ENCODE measurements at regions not wholly inside any gene's neighbourhood (a gene's known extent, or its start where the extent isn't known, plus 50 kb on each side); places are given as distances from the start of the nearest gene placed in this dataset.

DNA sequence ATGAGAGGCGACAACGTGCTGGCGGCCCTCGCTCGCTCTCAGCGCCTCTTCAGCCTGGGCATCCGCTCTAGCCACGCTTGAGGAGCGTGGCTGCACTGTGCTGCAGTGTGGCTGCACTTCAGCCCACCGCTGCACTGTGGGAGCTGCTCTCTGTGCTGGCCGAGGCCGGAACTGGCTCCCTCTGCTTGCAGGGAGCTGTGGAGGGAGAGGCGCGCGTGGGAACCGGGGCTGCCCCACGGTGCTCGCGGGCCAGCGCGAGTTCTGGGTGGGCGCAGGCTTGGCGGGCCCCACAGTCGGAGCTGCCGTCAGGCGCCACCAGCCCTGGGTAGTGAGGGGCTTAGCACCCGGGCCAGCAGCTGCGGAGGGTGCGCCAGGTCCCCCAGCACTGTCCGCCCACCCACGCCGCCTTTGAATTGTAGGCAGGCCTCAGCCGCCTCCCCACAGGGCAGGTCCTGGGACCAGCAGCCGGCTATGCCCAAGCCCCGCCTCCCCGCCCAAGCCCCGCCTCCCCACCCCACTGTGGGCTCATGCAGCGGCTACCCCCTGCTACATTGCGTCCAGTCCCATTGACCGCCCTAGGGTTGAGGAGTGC, 974.2 kb downstream of the FSCB start:
- BruUV-seq (replicated peaks), result no TSS peak
- intact Hi-C loops (cut with micrococcal nuclease), result no loop called here
- H3K9me3 ChIP-seq (ENCODE audit: low read length), result no peaks in the 10 kb centered on the region
- no peak overlapping the region for H3K27ac ChIP-seq (ENCODE audit: low read length)
- no peaks in the 10 kb centered on the region for H3F3A ChIP-seq (ENCODE audit: low read length, unreplicated experiment)
- DNase-seq (no peak), ATAC-seq (no peak)
- no peak overlapping the region for H3K4me2 ChIP-seq (ENCODE audit: low read length)
- no peak overlapping the region for H3K9ac ChIP-seq (ENCODE audit: low read length)
- H3K79me2 ChIP-seq (ENCODE audit: low read length), result no peaks in the 10 kb centered on the region
- no peak overlapping the region for H3K4me3 ChIP-seq (ENCODE audit: low read length)
- no peak for TF ChIP-seq EZH2 (IDR thresholded peaks at IDR 0.05; ENCODE audit: low read length, unreplicated experiment)
- TF ChIP-seq, protein P1, sequence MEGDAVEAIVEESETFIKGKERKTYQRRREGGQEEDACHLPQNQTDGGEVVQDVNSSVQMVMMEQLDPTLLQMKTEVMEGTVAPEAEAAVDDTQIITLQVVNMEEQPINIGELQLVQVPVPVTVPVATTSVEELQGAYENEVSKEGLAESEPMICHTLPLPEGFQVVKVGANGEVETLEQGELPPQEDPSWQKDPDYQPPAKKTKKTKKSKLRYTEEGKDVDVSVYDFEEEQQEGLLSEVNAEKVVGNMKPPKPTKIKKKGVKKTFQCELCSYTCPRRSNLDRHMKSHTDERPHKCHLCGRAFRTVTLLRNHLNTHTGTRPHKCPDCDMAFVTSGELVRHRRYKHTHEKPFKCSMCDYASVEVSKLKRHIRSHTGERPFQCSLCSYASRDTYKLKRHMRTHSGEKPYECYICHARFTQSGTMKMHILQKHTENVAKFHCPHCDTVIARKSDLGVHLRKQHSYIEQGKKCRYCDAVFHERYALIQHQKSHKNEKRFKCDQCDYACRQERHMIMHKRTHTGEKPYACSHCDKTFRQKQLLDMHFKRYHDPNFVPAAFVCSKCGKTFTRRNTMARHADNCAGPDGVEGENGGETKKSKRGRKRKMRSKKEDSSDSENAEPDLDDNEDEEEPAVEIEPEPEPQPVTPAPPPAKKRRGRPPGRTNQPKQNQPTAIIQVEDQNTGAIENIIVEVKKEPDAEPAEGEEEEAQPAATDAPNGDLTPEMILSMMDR (conservative IDR thresholded peaks at IDR 0.05; ENCODE audit: low read depth, low read length), result no peak
- no peaks in the 10 kb centered on the region for H4K20me1 ChIP-seq (ENCODE audit: low read length)
- no peaks in the 10 kb centered on the region for H3K27me3 ChIP-seq (ENCODE audit: low read length)
- ChIA-PET CTCF (no interaction called here), POLR2A (ENCODE audit: unreplicated experiment) (no interaction called here)
- H3K4me1 ChIP-seq (ENCODE audit: insufficient read depth, low read length), result no peaks in the 10 kb centered on the region
- H3K9me2 ChIP-seq (replicated peaks; ENCODE audit: low read length), result no peaks in the 10 kb centered on the region
- no peak overlapping the region for H2AFZ ChIP-seq (ENCODE audit: low read length)
- H3K36me3 ChIP-seq (ENCODE audit: low read depth, low read length), result no peaks in the 10 kb centered on the region

DNA sequence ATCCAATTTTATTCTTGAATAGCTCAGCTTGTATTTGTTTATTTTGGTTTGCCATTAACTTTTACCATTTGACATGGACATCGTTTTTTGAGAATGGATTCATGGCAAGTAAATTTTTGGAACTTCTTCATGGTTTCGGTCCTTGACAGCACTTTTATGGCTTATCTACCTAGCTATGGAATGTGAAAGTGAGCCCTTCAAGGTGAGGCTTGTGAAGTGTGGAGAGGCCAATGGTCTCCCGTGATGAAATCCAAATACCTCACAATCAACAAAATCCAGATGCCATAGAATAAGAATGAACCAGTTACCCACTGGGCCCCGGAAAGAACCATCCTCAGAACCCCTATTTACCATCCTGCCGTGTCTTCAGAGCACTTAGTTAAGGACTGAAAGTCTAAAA, 978.8 kb downstream of the FSCB start:
- CTCF ChIA-PET, result no interaction called here
- Histone ChIP-seq H3F3A (ENCODE audit: low read length, unreplicated experiment) (no peaks in the 10 kb centered on the region), H3K9me2 (replicated peaks; ENCODE audit: low read length) (no peaks in the 10 kb centered on the region), H3K4me1 (ENCODE audit: insufficient read depth, low read length) (no peaks in the 10 kb centered on the region), H2AFZ (ENCODE audit: low read length) (no peak overlapping the region), H3K4me2 (ENCODE audit: low read length) (no peak overlapping the region), H3K27ac (ENCODE audit: low read length) (no peak overlapping the region), H4K20me1 (ENCODE audit: low read length) (no peaks in the 10 kb centered on the region), H3K9ac (ENCODE audit: low read length) (no peak overlapping the region), H3K9me3 (ENCODE audit: low read length) (no peaks in the 10 kb centered on the region), H3K79me2 (ENCODE audit: low read length) (no peaks in the 10 kb centered on the region), H3K36me3 (ENCODE audit: low read depth, low read length) (no peaks in the 10 kb centered on the region), H3K27me3 (ENCODE audit: low read length) (no peaks in the 10 kb centered on the region), H3K4me3 (ENCODE audit: low read length) (no peak overlapping the region)
- DNase-seq (no peak), ATAC-seq (no peak)
- TF ChIP-seq EZH2 (IDR thresholded peaks at IDR 0.05; ENCODE audit: low read length, unreplicated experiment) (no peak), EZH2phosphoT487 (IDR thresholded peaks at IDR 0.05; ENCODE audit: borderline replicate concordance, low read length) (no peak)
- intact Hi-C loops (cut with micrococcal nuclease), result no loop called here
- POLR2A ChIA-PET (ENCODE audit: unreplicated experiment), result interaction anchor here (0.5 kb wide), 1 partner anchor 28 kb away, joined by 3 read pairs; no protein-coding TSS in a partner anchor
- BruUV-seq (replicated peaks), result no TSS peak

DNA sequence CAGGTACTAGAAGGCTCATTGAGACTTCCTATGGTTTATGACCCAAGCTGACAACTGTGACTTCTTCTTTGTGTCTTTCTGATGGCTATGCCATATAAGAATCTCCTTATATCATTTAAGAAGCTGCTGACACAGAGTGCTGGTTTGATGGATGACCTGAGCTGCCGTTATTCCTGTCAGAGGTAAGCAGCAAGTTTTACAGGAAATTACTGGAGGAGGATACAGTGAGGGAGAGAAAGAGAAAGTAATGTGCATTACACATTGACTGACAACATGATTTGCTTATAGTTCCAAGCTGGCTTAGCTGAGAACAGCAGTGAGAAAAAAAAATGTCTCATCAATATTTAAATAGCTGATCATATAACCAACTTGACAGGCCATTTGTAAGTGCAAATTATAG, 981.4 kb downstream of the FSCB start:
- Histone ChIP-seq H4K20me1 (ENCODE audit: low read length) (no peaks in the 10 kb centered on the region), H3K4me1 (ENCODE audit: insufficient read depth, low read length) (no peaks in the 10 kb centered on the region), H3K27me3 (ENCODE audit: low read length) (no peaks in the 10 kb centered on the region), H3K9ac (ENCODE audit: low read length) (no peak overlapping the region), H3K79me2 (ENCODE audit: low read length) (no peaks in the 10 kb centered on the region), H3F3A (ENCODE audit: low read length, unreplicated experiment) (no peaks in the 10 kb centered on the region), H3K9me3 (ENCODE audit: low read length) (no peaks in the 10 kb centered on the region), H3K4me2 (ENCODE audit: low read length) (no peak overlapping the region), H2AFZ (ENCODE audit: low read length) (no peak overlapping the region), H3K36me3 (ENCODE audit: low read depth, low read length) (no peaks in the 10 kb centered on the region), H3K27ac (ENCODE audit: low read length) (no peak overlapping the region), H3K4me3 (ENCODE audit: low read length) (no peak overlapping the region), H3K9me2 (replicated peaks; ENCODE audit: low read length) (no peaks in the 10 kb centered on the region)
- intact Hi-C loops (cut with micrococcal nuclease), result no loop called here
- no peak for TF ChIP-seq EZH2 (IDR thresholded peaks at IDR 0.05; ENCODE audit: low read length, unreplicated experiment)
- TF ChIP-seq, protein P1 (conservative IDR thresholded peaks at IDR 0.05; ENCODE audit: low read depth, low read length), result no peak
- TF ChIP-seq EZH2phosphoT487 (IDR thresholded peaks at IDR 0.05; ENCODE audit: borderline replicate concordance, low read length), result no peak
- ATAC-seq (no peak), DNase-seq (no peak)
- ChIA-PET CTCF (no interaction called here), POLR2A (ENCODE audit: unreplicated experiment) (no interaction called here)
- no TSS peak for BruUV-seq (replicated peaks)

All from PC-3 (cell line).